Panc1 (cell line): ENCODE measurements at regions not wholly inside any gene's neighbourhood (a gene's known extent, or its start where the extent isn't known, plus 50 kb on each side); places are given as distances from the start of the nearest gene placed in this dataset.
"Not testable (repeated sequence)": the region's sequence is repeated elsewhere in the genome, so short reads cannot be mapped to it uniquely, and the experiment has no call there.

ENCODE experiments used
- ATAC-seq: fragments of 200-7000 bp; cut with Tn5 transposase; 2 replicates; pipeline ENCODE4 v1.9.1; 2020; ENCODE audit warnings: mild to moderate bottlenecking, moderate library complexity
- BruUV-seq: library from RNA; stranded (reverse); fragments of 400-500 nt; replicated peaks from 2 replicates; lab custom pipeline; 2021; lab: Mats Ljungman, UMichigan
- CTCF ChIA-PET: fragments of 300-600 bp; sonication (Branson Sonifier 250); formaldehyde crosslinking; loops from one replicate; lab custom pipeline; 2022; ENCODE audit warnings: antibody characterized with exemption; lab: Charles Lee
- POLR2A ChIA-PET: fragments of 300-600 bp; sonication (Branson Sonifier 250); formaldehyde crosslinking; loops from one replicate; lab custom pipeline; 2022; ENCODE audit warnings: antibody characterized with exemption; lab: Charles Lee
- DNase-seq: peaks from one replicate; pipeline ENCODE4 v3.0.0-alpha.2; 2010; ENCODE audit warnings: low read depth, low spot score
- H3K27ac ChIP-seq: 2 replicates; pipeline ENCODE4 v1.5.1; 2011; ENCODE audit warnings: mild to moderate bottlenecking, low read length, inconsistent platforms
- H3K27me3 ChIP-seq: fragments of 200-500 bp; sonication (Bioruptor generic); 2 replicates; pipeline ENCODE4 v1.6.0; 2014; ENCODE audit warnings: low read length, inconsistent platforms; ENCODE audit not compliant: control insufficient read depth, insufficient read depth
- H3K36me3 ChIP-seq: fragments of 200-500 bp; sonication (Bioruptor generic); 2 replicates; pipeline ENCODE4 v1.5.1; 2014; ENCODE audit warnings: inconsistent platforms, mild to moderate bottlenecking, low read length, moderate library complexity; ENCODE audit not compliant: control insufficient read depth, insufficient read depth
- H3K4me1 ChIP-seq: 2 replicates; pipeline ENCODE4 v1.5.1; 2011; ENCODE audit warnings: inconsistent platforms, mild to moderate bottlenecking, low read length, moderate library complexity; ENCODE audit not compliant: control insufficient read depth, insufficient read depth
- H3K4me3 ChIP-seq, 2 experiments: 2 replicates each; pipeline ENCODE4 v1.5.1; 2011 to 2012; ENCODE audit warnings: low read depth in 2 of 2, low read length in 2 of 2, mild to moderate bottlenecking in 2 of 2, inconsistent platforms in 1 of 2, moderate library complexity in 1 of 2
- H3K9me3 ChIP-seq: fragments of 200-500 bp; sonication (Bioruptor generic); 2 replicates; pipeline ENCODE4 v1.5.1; 2014; ENCODE audit warnings: low read depth, mild to moderate bottlenecking, inconsistent platforms, low read length, moderate library complexity; ENCODE audit not compliant: control insufficient read depth, insufficient read depth
- CTCF ChIP-seq: fragments of 450-650 bp; IDR thresholded peaks from 2 replicates; pipeline ENCODE4 v1.5.1; 2017; ENCODE audit warnings: mild to moderate bottlenecking
- POLR2AphosphoS5 ChIP-seq: IDR thresholded peaks from 2 replicates; pipeline ENCODE4 v1.6.1; 2012; ENCODE audit warnings: mild to moderate bottlenecking, low read depth, low read length, moderate library complexity
- REST ChIP-seq, 2 experiments: IDR thresholded peaks; 2 replicates each; pipeline ENCODE4 v1.6.1; 2011 to 2012; ENCODE audit warnings: low read depth in 2 of 2, control low read depth in 1 of 2, low read length in 1 of 2, mild to moderate bottlenecking in 1 of 2, moderate library complexity in 1 of 2; ENCODE audit not compliant: insufficient read depth in 1 of 2
- SIN3A ChIP-seq: IDR thresholded peaks from 2 replicates; pipeline ENCODE4 v1.6.1; 2012; ENCODE audit warnings: low read depth, mild to moderate bottlenecking, low read length, moderate library complexity, borderline replicate concordance; ENCODE audit not compliant: insufficient read depth
- TCF7L2 ChIP-seq: IDR thresholded peaks from 2 replicates; pipeline ENCODE4 v1.6.1; 2011; ENCODE audit warnings: mild to moderate bottlenecking, low read depth, low read length, inconsistent platforms
- in situ Hi-C: cut with HindIII; loops from 2 replicates; pipeline ENCODE4 v1.10.0; 2016; ENCODE audit warnings: low sequenced_read_pairs, low pct_unique_long_range_greater_than_20kb
- intact Hi-C: fragments of 100-400 bp; cut with micrococcal nuclease; formaldehyde crosslinking; loops from one replicate; pipeline ENCODE4 v1.10.0; 2022; ENCODE audit not compliant: unreplicated experiment

GRCh38 chr4:3896441-3896840 is 130.3 kb downstream of the ADRA2C start:
- no peaks in the 10 kb centered on the region for H3K9me3 ChIP-seq
- ChIA-PET POLR2A (no interaction called here), CTCF (no interaction called here)
- H3K4me3 ChIP-seq: no peak overlapping the region
- peaks cover 2% of the 10 kb centered on the region; the same call in 1 of the 2 replicates for H3K27me3 ChIP-seq
- in situ Hi-C loops (no loop called here), intact Hi-C loops (no loop called here)
- no peak overlapping the region for H3K27ac ChIP-seq
- no peak for DNase-seq
- TF ChIP-seq CTCF (no peak), REST (IDR thresholded peaks at IDR 0.05; ENCODE audit: insufficient read depth in 1 of 2, low read depth in 2 of 2, low read length in 1 of 2) (no peak), SIN3A (no peak), POLR2AphosphoS5 (no peak), TCF7L2 (no peak)
- ATAC-seq: no peak
- no peaks in the 10 kb centered on the region for H3K4me1 ChIP-seq
- no TSS peak for BruUV-seq
- H3K36me3 ChIP-seq: no peaks in the 10 kb centered on the region

- BruUV-seq, CTCF ChIA-PET, POLR2A ChIA-PET, H3K36me3 ChIP-seq, H3K27ac ChIP-seq, H3K4me1 ChIP-seq, intact Hi-C loops, DNase-seq, H3K9me3 ChIP-seq, H3K27me3 ChIP-seq, H3K4me3 ChIP-seq, in situ Hi-C loops, ATAC-seq: not testable (repeated sequence)
Measured at GRCh38 chr4:3896871-3897578, 130.8 kb downstream of the ADRA2C start.

GRCh38 chr4:3898098-3898497 is 131.9 kb downstream of the ADRA2C start:
- in situ Hi-C loops (no loop called here), intact Hi-C loops (no loop called here)
- no peak for TF ChIP-seq REST (IDR thresholded peaks at IDR 0.05; ENCODE audit: insufficient read depth in 1 of 2, low read depth in 2 of 2, low read length in 1 of 2)
- TF ChIP-seq CTCF: no peak
- no peak for TF ChIP-seq TCF7L2
- Histone ChIP-seq H3K27me3 (peaks cover 2% of the 10 kb centered on the region; the same call in 1 of the 2 replicates), H3K36me3 (no peaks in the 10 kb centered on the region), H3K4me3 (no peak overlapping the region), H3K9me3 (no peaks in the 10 kb centered on the region), H3K4me1 (no peaks in the 10 kb centered on the region), H3K27ac (no peak overlapping the region)
- ChIA-PET POLR2A (no interaction called here), CTCF (no interaction called here)
- BruUV-seq: no TSS peak
- ATAC-seq (no peak), DNase-seq (no peak)
